ENCODE measurements at regions not wholly inside any gene's neighbourhood (a gene's known extent, or its start where the extent isn't known, plus 50 kb on each side); places are given as distances from the start of the nearest gene placed in this dataset.
"Not testable (repeated sequence)": the region's sequence is repeated elsewhere in the genome, so short reads cannot be mapped to it uniquely, and the experiment has no call there.

GRCh38 chr10:130938051-130938450 lies 373.5 kb downstream of the TCERG1L start:
- WGBS, 5 donors, result 85 to 94% (median 91%) methylated on average over 11 of the region's 11 CpGs

GRCh38 chr10:130938891-130939290 lies 372.6 kb downstream of the TCERG1L start:
- H3K27me3 ChIP-seq (replicated peaks in 1 of 7); DNase-seq; H3K4me1 ChIP-seq; H3K36me3 ChIP-seq; intact Hi-C loops (cut with DNase I; ENCODE audit: low total_unique reads); H3K27ac ChIP-seq; H3K4me3 ChIP-seq; H3K9me3 ChIP-seq: not testable (repeated sequence)
- WGBS, 5 donors, result 84 to 93% (median 90%) methylated on average over 7 of the region's 7 CpGs

More at GRCh38 chr10:130938051-130938450, 373.5 kb downstream of the TCERG1L start:
- no peak overlapping the region for H3K27ac ChIP-seq
- H3K36me3 ChIP-seq, result no peaks in the 10 kb centered on the region
- no peaks in the 10 kb centered on the region for H3K9me3 ChIP-seq
- intact Hi-C loops (cut with DNase I; ENCODE audit: low total_unique reads), result no loop called here
- no peaks in the 10 kb centered on the region for H3K27me3 ChIP-seq (replicated peaks in 1 of 7)
- H3K4me3 ChIP-seq, result no peak overlapping the region
- peaks cover 0 to 7% (median 0%) of the 10 kb centered on the region in 6 donors for H3K4me1 ChIP-seq
- DNase-seq, result no peak
- TF ChIP-seq CTCF (IDR thresholded peaks at IDR 0.05 in 8 of 11, conservative IDR thresholded peaks at IDR 0.05 in 3 of 11) (no peak), POLR2AphosphoS5 (IDR thresholded peaks at IDR 0.05) (no peak), POLR2A (IDR thresholded peaks at IDR 0.05) (no peak)

GRCh38 chr10:130941886-130942285 lies 369.6 kb downstream of the TCERG1L start:
- Histone ChIP-seq H3K27me3 (replicated peaks in 1 of 7) (no peaks in the 10 kb centered on the region), H3K27ac (no peak overlapping the region), H3K9me3 (no peaks in the 10 kb centered on the region), H3K4me1 (no peaks in the 10 kb centered on the region), H3K4me3 (no peak overlapping the region), H3K36me3 (no peaks in the 10 kb centered on the region)
- DNase-seq, result no peak
- intact Hi-C loops (cut with DNase I; ENCODE audit: low total_unique reads), result no loop called here
- TF ChIP-seq CTCF (IDR thresholded peaks at IDR 0.05 in 8 of 11, conservative IDR thresholded peaks at IDR 0.05 in 3 of 11) (no peak), POLR2AphosphoS5 (IDR thresholded peaks at IDR 0.05) (no peak), POLR2A (IDR thresholded peaks at IDR 0.05) (no peak)
- WGBS, 5 donors, result 40 to 59% (median 44%) methylated on average over 10 of the region's 10 CpGs

GRCh38 chr10:130952086-130952485 lies 359.4 kb downstream of the TCERG1L start:
- Histone ChIP-seq H3K4me3 (no peak overlapping the region), H3K27ac (no peak overlapping the region), H3K36me3 (no peaks in the 10 kb centered on the region), H3K27me3 (replicated peaks in 1 of 7) (peaks cover 0 to 11% (median 0%) of the 10 kb centered on the region in 7 donors), H3K9me3 (no peaks in the 10 kb centered on the region), H3K4me1 (no peaks in the 10 kb centered on the region)
- TF ChIP-seq POLR2AphosphoS5 (IDR thresholded peaks at IDR 0.05) (no peak), POLR2A (IDR thresholded peaks at IDR 0.05) (no peak), CTCF (IDR thresholded peaks at IDR 0.05 in 8 of 11, conservative IDR thresholded peaks at IDR 0.05 in 3 of 11) (no peak)
- intact Hi-C loops (cut with DNase I; ENCODE audit: low total_unique reads), result no loop called here
- no peak for DNase-seq
- WGBS, 5 donors, result 86 to 96% (median 92%) methylated on average over 5 of the region's 5 CpGs

GRCh38 chr10:130954326-130954905 lies 357.1 kb downstream of the TCERG1L start:
- Histone ChIP-seq H3K4me3 (no peak overlapping the region), H3K4me1 (no peaks in the 10 kb centered on the region), H3K36me3 (no peaks in the 10 kb centered on the region), H3K27me3 (replicated peaks in 1 of 7) (peaks cover 0 to 11% (median 0%) of the 10 kb centered on the region in 7 donors), H3K27ac (no peak overlapping the region), H3K9me3 (no peaks in the 10 kb centered on the region)
- peak; percentile 66 for DNase-seq
- intact Hi-C loops (cut with DNase I; ENCODE audit: low total_unique reads), result no loop called here
- WGBS, 5 donors, result 73 to 79% (median 76%) methylated on average over 8 of the region's 8 CpGs
- TF ChIP-seq POLR2AphosphoS5 (IDR thresholded peaks at IDR 0.05), result no peak
